Caco-2 (cell line): ENCODE measurements at regions not wholly inside any gene's neighbourhood (a gene's known extent, or its start where the extent isn't known, plus 50 kb on each side); places are given as distances from the start of the nearest gene placed in this dataset.

Experiments
- BruUV-seq: library from RNA; stranded (reverse); fragments of 400-500 nt; replicated peaks from 2 replicates; lab custom pipeline; 2021; lab: Mats Ljungman, UMichigan
- CTCF ChIA-PET: fragments of 300-600 bp; sonication (Branson Sonifier 250); formaldehyde crosslinking; loops from one replicate; lab custom pipeline; 2022; ENCODE audit warnings: antibody characterized with exemption; lab: Charles Lee
- POLR2A ChIA-PET: fragments of 300-600 bp; sonication (Branson Sonifier 250); formaldehyde crosslinking; loops from one replicate; lab custom pipeline; 2022; ENCODE audit warnings: antibody characterized with exemption; lab: Charles Lee
- DNase-seq, 2 experiments: peaks; one replicate each; pipeline versions ENCODE4 v3.0.0 to v3.0.0-alpha.2; 2020 to 2022
- H3K27me3 ChIP-seq: replicated peaks from 2 replicates; pipeline ENCODE4 v1.6.0; 2011; ENCODE audit warnings: low read length; ENCODE audit not compliant: control insufficient read depth, insufficient read depth
- H3K36me3 ChIP-seq: 2 replicates; pipeline ENCODE4 v1.5.1; 2011; ENCODE audit warnings: low read length; ENCODE audit not compliant: control insufficient read depth, insufficient read depth
- H3K4me1 ChIP-seq: fragments of 250-450 bp; sonication (Bioruptor Pico); 2 replicates; pipeline ENCODE4 v1.5.1; 2020; ENCODE audit warnings: mild to moderate bottlenecking
- H3K4me3 ChIP-seq: 2 replicates; pipeline ENCODE4 v1.5.1; 2011; ENCODE audit warnings: low read depth, mild to moderate bottlenecking, control low read depth, low read length
- H3K9me3 ChIP-seq: fragments of 250-450 bp; sonication (Bioruptor Pico); 2 replicates; pipeline ENCODE4 v1.5.1; 2020; ENCODE audit warnings: mild to moderate bottlenecking, moderate library complexity
- H3K27ac Mint-ChIP-seq: one replicate; pipeline ENCODE4 v1.8.0; 2022; ENCODE audit warnings: mixed read lengths; ENCODE audit not compliant: unreplicated experiment
- H3K27me3 Mint-ChIP-seq: one replicate; pipeline ENCODE4 v1.8.0; 2022; ENCODE audit warnings: mixed read lengths; ENCODE audit not compliant: insufficient read depth, unreplicated experiment
- H3K36me3 Mint-ChIP-seq: one replicate; pipeline ENCODE4 v1.8.0; 2022; ENCODE audit warnings: mild to moderate bottlenecking, mixed read lengths; ENCODE audit not compliant: insufficient read depth, unreplicated experiment
- H3K4me1 Mint-ChIP-seq: one replicate; pipeline ENCODE4 v1.8.0; 2022; ENCODE audit warnings: low read depth, mixed read lengths; ENCODE audit not compliant: unreplicated experiment
- H3K4me3 Mint-ChIP-seq: one replicate; pipeline ENCODE4 v1.8.0; 2022; ENCODE audit warnings: mild to moderate bottlenecking, moderate library complexity, mixed read lengths; ENCODE audit not compliant: unreplicated experiment
- H3K9me3 Mint-ChIP-seq: one replicate; pipeline ENCODE4 v1.8.0; 2022; ENCODE audit warnings: mixed read lengths; ENCODE audit not compliant: unreplicated experiment
- CTCF ChIP-seq, 2 experiments: fragments of 200-600 bp in 1 of 2; IDR thresholded peaks; 1 replicate in 1 of 2; 2 replicates in 1 of 2; pipeline versions ENCODE4 v1.5.1 to v1.8.0; 2011 to 2022; ENCODE audit warnings: antibody characterized with exemption in 1 of 2, control low read depth in 1 of 2, inconsistent platforms in 1 of 2, low read depth in 1 of 2, low read length in 1 of 2, mild to moderate bottlenecking in 1 of 2, moderate library complexity in 1 of 2; ENCODE audit not compliant: insufficient read depth in 1 of 2, severe bottlenecking in 1 of 2, unreplicated experiment in 1 of 2
- intact Hi-C: fragments of 100-400 bp; cut with micrococcal nuclease; formaldehyde crosslinking; loops from one replicate; pipeline ENCODE4 v1.10.0; 2022; ENCODE audit not compliant: unreplicated experiment

- no peak for DNase-seq
- Histone ChIP-seq H3K9me3 (no peaks in the 10 kb centered on the region; the same call in 1 of the 2 replicates), H3K4me3 (no peak overlapping the region), H3K27me3 (no peaks in the 10 kb centered on the region), H3K36me3 (no peaks in the 10 kb centered on the region), H3K4me1 (no peaks in the 10 kb centered on the region)
- no TSS peak for BruUV-seq
- H3K4me3 Mint-ChIP-seq, result no peak overlapping the region
- H3K4me1 Mint-ChIP-seq, result no peaks in the 10 kb centered on the region
- H3K27me3 Mint-ChIP-seq, result no peaks in the 10 kb centered on the region
- no peaks in the 10 kb centered on the region for H3K36me3 Mint-ChIP-seq
- TF ChIP-seq CTCF (IDR thresholded peaks at IDR 0.05; ENCODE audit: insufficient read depth in 1 of 2, low read depth in 1 of 2, low read length in 1 of 2, severe bottlenecking in 1 of 2, unreplicated experiment in 1 of 2), result no peak
- no peaks in the 10 kb centered on the region for H3K9me3 Mint-ChIP-seq
- ChIA-PET POLR2A (no interaction called here), CTCF (no interaction called here)
- intact Hi-C loops, result no loop called here
- no peak overlapping the region for H3K27ac Mint-ChIP-seq
Measured at GRCh38 chr3:24040311-24040710, 95.2 kb downstream of the NR1D2 start.

- BruUV-seq, result no TSS peak
- Mint-ChIP-seq H3K27me3 (no peaks in the 10 kb centered on the region), H3K4me1 (no peaks in the 10 kb centered on the region), H3K36me3 (no peaks in the 10 kb centered on the region), H3K9me3 (no peaks in the 10 kb centered on the region), H3K27ac (no peak overlapping the region), H3K4me3 (no peak overlapping the region)
- Histone ChIP-seq H3K36me3 (no peaks in the 10 kb centered on the region), H3K9me3 (no peaks in the 10 kb centered on the region; the same call in 1 of the 2 replicates), H3K4me3 (no peak overlapping the region), H3K4me1 (no peaks in the 10 kb centered on the region), H3K27me3 (no peaks in the 10 kb centered on the region)
- CTCF ChIA-PET, result no interaction called here
- POLR2A ChIA-PET, result no interaction called here
- no peak for TF ChIP-seq CTCF (IDR thresholded peaks at IDR 0.05; ENCODE audit: insufficient read depth in 1 of 2, low read depth in 1 of 2, low read length in 1 of 2, severe bottlenecking in 1 of 2, unreplicated experiment in 1 of 2)
- no peak for DNase-seq
- intact Hi-C loops, result no loop called here
Measured at GRCh38 chr3:24042174-24043059, 97.3 kb downstream of the NR1D2 start.

- CTCF ChIA-PET, result no interaction called here
- Histone ChIP-seq H3K27me3 (no peaks in the 10 kb centered on the region), H3K9me3 (no peaks in the 10 kb centered on the region; the same call in 1 of the 2 replicates), H3K36me3 (no peaks in the 10 kb centered on the region), H3K4me3 (no peak overlapping the region), H3K4me1 (no peaks in the 10 kb centered on the region)
- no peaks in the 10 kb centered on the region for H3K27me3 Mint-ChIP-seq
- no peaks in the 10 kb centered on the region for H3K36me3 Mint-ChIP-seq
- intact Hi-C loops, result no loop called here
- BruUV-seq, result no TSS peak
- no peak for TF ChIP-seq CTCF (IDR thresholded peaks at IDR 0.05; ENCODE audit: insufficient read depth in 1 of 2, low read depth in 1 of 2, low read length in 1 of 2, severe bottlenecking in 1 of 2, unreplicated experiment in 1 of 2)
- DNase-seq, result no peak
- no peak overlapping the region for H3K4me3 Mint-ChIP-seq
- POLR2A ChIA-PET, result no interaction called here
- H3K27ac Mint-ChIP-seq, result no peak overlapping the region
- H3K9me3 Mint-ChIP-seq, result no peaks in the 10 kb centered on the region
- H3K4me1 Mint-ChIP-seq, result peaks cover 6% of the 10 kb centered on the region
Measured at GRCh38 chr3:24043168-24043567, 98.1 kb downstream of the NR1D2 start.
